Putamen (tissue), 1 donor: ENCODE measurements at regions not wholly inside any gene's neighbourhood (a gene's known extent, or its start where the extent isn't known, plus 50 kb on each side); places are given as distances from the start of the nearest gene placed in this dataset.

Experiments
- DNase-seq: peaks from one replicate; pipeline ENCODE4 v3.0.0-alpha.2; 2016; ENCODE audit warnings: low spot score

DNA sequence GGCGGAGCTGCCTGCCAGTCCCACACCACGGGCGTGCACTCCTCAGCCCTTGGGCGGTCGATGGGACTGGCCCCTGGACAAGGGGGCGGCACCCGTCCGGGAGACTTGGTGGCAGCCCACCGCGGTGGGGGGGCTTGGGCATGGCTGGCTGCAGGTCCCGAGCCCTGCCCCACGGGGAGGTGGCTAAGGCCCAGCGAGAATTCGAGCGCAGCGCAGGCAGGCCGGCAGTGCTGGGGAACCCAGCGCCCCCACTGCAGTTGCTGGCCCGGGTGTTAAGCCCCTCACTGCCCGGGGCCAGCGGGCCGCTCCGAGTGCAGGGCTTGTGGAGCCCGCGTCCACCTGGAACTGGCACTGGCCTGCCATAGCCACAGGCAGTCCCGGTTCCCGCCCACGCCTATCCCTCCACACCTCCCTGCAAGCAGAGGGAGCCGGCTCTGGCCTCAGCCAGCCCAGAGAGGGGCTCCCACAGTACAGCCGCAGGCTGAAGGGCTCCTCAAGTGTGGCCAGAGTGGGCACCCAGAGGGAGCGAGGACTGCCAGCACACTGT is 742.9 kb upstream of the DDX18 start:
- DNase-seq = no peak

DNA sequence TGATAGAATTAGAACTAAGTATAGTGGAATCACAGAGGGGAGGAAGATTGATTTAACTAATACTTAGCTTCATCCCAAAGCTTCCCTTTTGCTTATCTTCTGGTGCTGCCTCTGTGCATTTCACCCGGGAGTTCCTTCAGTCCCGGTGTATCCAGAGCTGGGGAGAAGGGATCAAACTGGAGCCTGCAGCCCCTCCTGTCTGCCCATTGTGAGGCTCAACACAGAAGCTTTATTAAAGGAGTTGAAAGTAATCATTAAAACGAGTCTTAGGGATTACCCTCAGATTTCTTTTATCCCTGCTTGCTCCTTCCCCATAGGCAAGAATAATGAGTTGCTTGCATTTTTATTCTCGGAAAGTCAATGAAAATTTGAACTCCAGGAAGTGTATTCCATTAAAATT is 739.7 kb upstream of the DDX18 start:
- DNase-seq = no peak

DNA sequence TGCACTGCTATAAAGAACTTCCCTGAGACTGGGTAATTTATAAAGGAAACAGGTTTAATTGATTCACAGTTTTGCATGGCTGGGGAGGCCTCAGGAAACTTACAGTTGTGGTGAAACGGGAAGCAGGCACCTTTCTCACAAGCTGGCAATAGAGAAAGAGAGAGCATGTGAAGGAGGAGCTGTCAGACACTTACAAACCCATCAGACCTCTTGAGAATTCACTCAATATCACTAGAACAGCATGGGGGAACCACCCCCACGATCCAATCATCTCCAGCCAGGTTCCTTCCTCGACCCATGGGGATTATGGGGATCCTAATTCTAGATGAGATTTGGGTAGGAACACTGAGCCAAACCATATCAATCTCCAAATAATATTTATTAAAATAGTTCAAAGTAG is 729.2 kb upstream of the DDX18 start:
- peak; percentile 46 for DNase-seq

DNA sequence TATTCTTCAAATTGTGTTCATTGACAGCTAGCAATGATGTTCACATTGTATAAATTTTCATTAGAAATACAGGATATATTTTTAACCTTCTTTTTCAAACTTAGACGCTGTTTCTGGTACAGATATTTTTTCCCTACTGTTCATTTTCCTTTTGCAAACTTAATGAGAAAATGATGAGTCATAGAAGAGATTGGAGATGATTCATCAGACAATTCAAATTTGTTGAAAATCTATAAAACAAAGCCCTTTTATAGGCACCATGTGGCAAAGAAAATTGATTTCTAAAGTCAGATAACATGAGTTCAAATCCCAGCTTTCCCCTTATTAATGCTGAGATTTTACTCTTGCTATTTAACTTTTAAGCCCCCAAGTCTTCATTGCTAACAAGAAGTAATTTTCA is 728.8 kb upstream of the DDX18 start:
- peak; percentile 48 for DNase-seq

DNA sequence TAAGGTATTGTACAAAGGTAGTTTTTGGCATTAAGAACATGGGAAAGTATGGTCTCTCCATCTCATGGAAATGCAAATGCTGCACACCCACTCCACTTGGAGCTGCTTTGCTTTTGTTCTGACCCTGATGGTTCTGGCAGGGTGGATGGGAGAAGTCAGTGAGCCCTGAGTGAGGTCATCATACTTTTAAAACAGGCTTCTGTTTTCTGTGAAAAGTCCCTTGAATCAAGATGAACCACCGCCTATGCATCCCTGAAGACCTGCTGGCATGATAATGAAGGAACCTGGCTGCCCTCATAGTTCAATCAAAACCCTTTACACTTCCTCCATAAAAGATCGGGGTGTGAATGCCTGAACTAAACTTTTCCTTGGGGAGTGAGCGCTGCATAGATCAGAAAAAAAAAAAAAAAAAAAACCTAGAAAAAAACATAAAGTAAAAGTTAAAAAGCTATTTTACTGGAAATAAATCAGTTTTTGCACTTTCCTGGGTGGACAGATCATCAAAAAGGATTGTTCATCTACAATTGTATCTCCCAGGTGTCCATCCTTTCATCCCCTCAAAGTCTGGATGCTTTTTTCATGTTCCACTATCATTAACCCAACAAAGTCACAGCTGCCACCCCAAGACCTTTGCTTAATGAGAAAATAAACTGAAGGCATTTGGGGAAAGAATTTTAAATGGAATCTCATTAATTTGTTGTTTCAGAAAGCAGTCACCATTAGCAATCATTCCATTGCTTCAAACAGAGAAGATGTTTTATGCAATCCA is 728.1 kb upstream of the DDX18 start:
- no peak for DNase-seq

DNA sequence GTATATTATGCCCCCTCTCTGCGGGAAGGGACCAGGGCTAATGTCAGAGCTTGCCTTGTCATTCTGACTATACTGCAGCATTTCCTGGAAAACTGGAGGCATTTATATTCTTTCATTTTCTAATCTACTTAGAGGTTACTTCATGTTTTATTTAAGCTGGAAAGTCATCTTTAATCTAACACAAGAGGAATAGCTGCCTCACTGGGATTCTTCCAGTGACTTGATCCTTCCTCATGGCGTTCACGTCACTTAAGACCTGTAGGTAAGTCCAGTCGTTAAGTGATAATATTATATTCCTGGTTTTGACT is 727.6 kb upstream of the DDX18 start:
- DNase-seq = no peak

DNA sequence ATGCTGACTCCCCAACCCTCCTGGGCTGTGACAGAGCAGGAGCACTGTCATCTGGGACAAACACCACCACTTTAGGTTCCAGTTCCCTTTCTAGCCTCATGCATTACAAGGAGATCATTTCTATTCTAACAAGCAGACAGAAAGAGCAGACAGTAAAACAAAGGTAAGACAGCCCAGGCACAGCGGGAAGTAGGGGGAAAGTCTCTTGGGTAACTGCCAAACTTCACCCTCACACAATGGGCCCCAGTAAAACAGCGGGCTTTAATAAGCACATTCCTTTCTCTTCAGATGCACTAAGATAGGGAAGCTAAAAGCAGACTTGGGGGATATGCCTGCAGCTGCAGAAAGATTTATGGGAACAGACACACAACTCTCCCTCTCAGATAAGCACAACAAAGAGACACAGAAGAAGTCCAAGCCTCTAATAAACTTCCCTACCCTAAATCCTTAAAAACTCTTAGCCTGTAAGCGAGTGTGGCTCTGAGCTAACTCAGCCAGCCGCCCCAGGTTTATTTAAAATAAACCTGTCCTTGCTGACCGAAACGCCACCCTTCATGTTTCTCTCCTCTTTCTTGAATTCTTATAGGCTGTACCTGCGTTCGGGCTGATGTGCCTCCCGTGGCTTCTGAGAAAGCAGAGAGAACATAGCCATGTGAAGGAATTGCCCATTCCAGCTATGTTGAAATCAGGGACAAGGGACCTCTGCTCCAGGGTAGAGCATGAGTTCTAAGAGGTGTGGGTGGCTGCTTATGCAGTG is 726.8 kb upstream of the DDX18 start:
- DNase-seq = no peak

DNA sequence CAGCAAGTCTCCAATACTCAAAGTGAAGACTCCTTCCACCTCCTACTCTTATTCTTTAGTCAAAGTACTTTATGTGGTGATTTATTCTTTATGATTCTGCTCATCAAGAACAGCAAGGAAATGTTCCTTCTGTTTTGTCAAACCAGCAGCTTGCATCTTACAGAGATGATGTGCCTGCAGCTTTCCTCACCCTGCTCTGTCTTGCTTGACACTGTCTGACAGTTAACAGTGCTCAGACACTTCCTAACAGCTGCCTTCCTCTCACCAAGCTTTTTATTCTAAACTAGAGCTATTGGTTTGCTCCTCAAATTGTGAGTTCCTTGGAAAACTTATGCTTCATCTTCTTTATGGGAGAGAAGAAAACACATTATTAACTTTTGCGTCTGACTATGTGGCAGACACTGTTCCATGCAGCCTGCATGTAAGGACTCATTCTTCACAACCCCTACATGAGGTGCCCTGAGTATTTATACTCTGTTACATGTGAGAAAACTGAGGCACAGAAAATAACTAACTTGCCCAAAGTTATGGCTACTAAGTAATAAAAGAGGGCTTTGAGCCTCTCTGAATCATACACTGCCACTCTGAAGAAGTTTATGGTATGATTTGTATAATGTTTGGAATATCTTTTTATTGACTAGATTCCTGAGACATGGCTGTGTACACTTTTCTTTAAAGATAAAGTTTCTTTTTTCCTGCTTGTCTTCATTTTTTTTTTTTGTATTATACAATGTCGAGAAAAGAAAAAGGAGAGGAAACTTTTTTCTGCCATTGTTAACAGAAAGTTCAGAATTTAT is 723.3 kb upstream of the DDX18 start:
- DNase-seq = peak; percentile 56

DNA sequence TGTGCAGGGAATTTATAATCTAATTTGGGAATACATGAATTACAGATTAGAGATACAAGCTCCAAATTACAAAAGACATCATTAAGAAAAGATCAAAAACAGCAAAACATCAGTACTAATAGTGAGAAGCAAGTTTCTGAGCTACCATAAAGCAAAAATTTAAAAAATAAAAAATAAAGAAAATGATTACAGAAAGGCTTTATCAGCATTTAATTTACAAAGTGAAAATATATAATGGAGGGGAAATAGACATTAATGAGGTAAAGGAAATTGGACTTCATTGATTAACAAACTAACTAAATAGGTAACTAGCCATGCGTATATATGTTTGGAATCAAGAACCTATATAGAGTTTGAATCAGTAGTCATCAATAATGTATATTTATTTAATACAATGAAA is 712.9 kb upstream of the DDX18 start:
- no peak for DNase-seq

DNA sequence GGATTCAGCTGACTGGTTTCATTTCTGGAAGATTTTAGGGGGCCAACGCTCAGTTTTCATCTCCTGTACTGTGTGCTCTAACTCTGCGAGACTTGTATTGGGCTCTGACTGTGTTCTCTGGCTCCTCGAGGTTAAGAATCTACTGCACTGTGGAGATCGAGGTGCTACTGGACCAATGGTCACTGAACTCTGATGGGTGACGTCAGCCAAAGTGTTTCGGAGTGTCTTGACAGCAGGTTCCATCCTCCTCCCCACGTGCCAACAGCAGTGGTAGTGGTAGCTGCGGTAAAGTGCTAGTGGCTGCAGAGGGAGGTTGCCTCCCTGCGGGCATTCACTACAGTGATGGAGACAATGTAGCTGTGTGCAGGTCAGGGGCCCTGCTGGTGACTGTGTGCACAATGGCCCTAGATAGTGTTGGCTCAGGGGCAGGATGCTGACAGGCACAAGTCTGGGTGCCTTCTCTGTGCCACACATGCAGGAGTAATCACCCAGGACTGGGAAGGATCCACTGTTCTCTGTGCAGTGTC is 705.7 kb upstream of the DDX18 start:
- no peak for DNase-seq

DNA sequence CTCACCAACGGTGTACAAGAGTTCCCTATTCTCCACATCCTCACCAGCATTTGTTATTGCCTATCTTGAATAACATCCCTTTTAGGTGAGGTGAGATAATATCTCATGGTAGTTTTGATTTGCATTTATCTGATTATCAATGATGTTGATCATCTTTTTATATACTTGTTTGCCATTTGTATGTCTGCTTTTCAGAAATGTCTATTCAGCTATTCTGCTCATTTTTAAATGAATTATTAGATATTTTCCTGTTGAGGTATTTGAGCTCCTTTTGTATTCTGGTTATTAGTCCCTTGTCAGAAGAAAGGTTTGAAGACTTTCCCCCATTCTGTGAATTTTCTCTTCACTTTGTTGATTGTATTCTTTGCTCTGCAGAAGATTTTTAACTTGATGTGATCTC is 695.5 kb upstream of the DDX18 start:
- DNase-seq = no peak

DNA sequence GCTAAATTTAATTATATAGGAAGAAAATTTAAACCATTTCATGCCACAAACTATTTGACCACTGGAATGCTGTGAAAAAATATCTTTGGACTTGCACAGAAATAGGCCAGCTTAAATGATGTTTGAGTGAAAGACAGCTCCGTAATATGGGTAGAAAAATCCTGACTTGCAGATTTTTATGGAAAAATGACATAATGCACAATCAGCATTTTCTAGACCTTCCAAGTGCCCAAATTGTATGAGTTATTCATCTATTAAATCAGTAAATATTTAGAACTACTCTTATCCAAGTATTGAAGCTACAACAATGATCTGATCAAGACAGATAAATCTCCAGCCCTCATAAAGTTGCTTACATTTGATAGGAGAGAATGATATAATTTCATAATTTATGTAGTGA is 691.1 kb upstream of the DDX18 start:
- no peak for DNase-seq

DNA sequence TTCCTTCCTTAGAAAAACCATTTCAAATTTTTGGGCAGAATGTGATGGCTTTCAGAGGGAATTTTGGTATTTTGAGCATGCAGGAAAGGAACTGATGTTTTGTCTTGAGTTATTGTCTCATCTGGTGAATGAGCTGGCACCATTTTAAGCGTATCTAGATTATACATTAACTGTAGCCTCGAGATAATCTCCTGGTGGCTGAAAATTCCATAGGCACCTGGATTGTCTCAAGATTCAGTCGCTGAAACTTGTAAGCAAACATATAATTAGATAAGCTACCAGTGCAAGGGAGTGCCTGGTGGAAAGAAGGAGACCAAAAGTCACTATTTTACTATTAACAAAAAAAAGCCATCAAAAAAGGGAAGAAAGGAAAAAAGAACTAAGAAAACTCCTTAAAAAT is 687.8 kb upstream of the DDX18 start:
- DNase-seq = no peak

DNA sequence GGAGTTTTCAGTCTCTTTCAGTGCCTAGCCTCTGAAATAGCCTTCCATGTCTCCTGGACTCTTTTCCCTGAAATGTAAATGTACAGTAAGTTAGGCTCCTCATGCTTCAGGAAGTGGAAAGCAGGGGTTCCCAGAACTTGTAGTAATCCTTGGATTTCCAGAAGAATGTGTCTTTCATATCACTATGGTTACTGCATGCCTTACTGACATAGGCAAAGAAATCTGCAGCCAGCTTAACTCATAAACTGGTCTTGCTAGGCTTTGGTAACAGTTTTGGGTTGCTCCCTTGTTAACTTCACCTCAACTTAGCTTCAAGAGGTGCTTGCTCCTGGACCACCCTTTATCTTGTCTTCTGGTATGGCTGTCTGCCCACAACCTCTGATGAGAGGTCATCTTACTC is 686.8 kb upstream of the DDX18 start:
- no peak for DNase-seq

DNA sequence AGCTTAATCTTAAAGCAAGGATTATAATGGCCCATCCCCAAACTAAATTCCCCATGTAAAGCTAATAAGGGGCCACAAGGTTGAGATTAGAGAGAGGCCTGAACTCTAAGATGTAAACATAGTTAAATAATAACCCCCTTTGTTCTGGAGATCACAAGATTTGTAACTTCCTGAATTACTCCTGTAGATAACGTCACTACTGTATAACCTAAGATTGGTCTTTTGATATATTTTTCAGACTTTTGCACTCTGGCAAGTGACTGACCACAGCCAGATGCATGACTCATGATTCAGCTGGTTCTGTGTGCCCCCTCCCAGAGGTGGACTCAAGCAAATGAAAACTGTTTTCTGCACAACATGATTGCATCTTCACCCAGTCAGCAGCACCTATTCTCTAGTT is 686.0 kb upstream of the DDX18 start:
- DNase-seq = no peak

DNA sequence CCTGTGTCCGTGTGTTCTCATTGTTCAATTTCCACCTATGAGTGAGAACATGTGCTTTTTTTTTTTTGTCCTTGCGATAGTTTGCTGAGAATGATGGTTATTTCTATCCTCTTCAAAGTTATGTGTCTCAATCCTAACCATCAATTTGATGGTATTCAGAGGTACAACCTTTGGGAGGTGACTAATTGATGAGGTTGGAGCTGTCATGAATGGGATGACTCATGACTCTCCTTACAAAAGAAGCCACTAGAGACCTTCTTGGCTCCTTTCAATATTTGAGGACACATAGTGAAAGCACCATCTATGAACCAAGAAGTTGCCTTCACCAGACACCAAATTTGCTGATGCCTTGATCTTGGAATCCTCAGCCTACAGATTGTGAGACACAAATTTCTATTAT is 677.1 kb upstream of the DDX18 start:
- DNase-seq = no peak

DNA sequence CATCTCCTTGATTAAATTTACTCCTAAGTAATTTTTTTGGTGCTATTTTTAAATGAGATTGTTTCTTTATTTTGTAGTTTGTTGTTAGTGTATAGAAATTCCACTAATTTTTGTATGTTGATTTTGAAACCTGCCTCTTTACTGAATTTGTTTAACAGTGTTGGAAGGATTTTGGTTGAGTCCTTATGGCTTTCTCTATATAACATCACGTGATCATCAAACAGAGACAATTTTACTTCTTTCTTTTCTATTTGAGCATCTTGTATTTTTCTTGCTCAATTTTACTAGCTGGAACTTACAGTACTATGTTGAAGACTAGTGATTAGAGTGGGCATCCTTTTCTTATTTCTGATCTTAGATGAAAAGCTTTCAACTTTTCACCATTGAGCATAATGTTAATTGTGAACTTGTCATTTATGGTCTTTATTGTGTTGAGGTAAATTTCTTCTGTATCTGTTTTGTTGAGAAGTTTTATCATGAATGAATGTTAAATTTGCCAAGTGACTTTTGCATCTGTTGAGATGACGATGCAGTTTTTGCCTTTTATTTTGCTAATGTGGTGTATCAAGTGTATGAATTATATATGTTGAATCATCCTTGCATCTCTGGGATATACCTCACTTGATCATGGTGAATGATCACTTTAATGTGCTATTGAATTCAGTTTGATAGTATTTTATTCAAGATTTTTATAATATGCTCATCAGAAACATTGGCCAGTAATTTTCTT is 645.3 kb upstream of the DDX18 start:
- no peak for DNase-seq

DNA sequence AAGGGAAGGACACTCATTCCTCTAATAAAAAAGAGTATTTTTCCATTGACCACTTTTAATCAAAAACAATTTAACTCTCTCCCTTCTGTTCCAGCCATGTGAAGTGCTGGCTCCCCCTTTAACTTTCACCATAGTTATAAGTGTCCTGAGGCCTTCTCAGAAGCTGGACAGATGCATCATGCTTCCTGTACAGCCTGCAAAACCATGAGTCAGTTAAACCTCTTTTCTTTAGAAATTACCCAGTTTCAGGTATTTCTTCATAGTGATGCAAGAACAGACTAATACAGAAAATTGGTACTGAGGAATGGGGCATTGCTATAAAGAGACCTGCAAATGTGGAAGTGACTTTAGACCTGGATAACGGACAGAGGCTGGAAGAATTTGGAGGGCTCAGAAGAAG is 643.6 kb upstream of the DDX18 start:
- no peak for DNase-seq

DNA sequence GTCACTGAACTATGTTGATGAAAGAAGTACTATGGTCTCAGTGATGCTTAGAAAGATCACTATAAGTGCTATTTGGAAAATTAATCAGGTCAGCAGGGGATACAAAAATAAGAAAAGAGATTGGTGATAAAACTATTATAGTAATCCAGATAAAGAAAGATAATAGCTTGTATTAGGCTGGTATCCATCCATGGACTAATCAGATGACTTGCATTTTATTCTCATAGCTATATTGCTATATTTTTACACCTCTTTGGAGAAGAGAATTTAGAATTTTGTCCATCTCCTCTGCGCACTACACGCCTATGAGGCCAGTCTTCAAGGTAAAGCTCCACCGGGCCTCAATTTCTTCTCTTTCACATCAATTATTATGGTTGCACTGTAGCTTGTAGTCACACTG is 635.1 kb upstream of the DDX18 start:
- DNase-seq = no peak

DNA sequence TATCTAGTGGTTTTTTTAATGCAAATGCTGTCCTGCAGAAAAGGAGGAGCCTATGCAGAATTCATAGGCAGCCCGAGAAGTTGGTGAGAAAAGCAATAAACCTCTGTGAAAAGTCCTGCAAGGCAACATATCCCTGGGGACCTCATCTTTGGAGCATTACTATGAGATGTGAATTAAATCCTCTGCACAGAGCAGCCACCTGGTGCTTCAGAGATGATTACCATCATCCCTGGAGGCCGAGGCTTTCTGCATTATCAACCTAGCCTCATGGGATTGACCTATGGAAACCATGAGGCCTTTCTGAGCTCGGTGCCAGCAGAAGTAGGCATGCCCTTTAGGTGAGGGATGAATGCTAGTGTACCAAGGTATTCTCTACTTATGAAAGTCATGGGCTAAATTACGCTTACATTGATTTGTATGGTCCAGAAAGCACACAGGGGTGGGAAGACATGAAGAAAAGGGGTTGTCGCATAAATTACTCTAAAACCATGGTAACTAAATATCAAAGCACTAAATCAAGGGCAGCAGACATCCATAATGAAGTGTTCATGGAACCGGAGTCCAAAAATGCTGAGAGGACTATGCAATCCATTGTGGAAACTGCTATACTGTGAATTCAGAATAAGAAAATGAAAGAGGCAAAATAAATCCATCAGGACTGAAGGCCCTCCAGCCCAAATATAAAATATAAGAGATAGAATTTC is 623.5 kb upstream of the DDX18 start:
- no peak for DNase-seq

DNA sequence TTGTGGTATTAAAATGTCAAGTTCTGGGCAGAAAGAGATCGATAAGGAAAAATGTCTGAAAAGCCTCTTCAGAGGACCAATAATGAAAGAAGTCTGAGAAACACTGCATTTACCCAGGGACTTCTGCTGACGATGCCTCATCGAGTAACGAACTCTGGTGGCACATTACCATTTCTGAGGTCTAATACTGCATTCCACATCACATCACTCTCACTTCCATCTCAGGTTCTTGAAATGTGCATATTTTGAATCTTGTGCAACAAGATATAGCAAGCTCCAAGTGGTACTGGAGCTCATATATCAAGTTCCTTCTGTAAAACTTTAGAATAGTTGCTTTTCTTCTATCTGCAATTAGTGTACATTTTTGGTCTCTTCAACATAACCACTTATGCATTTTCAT is 619.1 kb upstream of the DDX18 start:
- no peak for DNase-seq
